Caco-2 (cell line): ENCODE measurements at regions not wholly inside any gene's neighbourhood (a gene's known extent, or its start where the extent isn't known, plus 50 kb on each side); places are given as distances from the start of the nearest gene placed in this dataset.

Source experiments
- BruUV-seq: library from RNA; stranded (reverse); fragments of 400-500 nt; replicated peaks from 2 replicates; lab custom pipeline; 2021; lab: Mats Ljungman, UMichigan
- CTCF ChIA-PET: fragments of 300-600 bp; sonication (Branson Sonifier 250); formaldehyde crosslinking; loops from one replicate; lab custom pipeline; 2022; ENCODE audit warnings: antibody characterized with exemption; lab: Charles Lee
- POLR2A ChIA-PET: fragments of 300-600 bp; sonication (Branson Sonifier 250); formaldehyde crosslinking; loops from one replicate; lab custom pipeline; 2022; ENCODE audit warnings: antibody characterized with exemption; lab: Charles Lee
- DNase-seq, 2 experiments: peaks; one replicate each; pipeline versions ENCODE4 v3.0.0 to v3.0.0-alpha.2; 2020 to 2022
- H3K27me3 ChIP-seq: replicated peaks from 2 replicates; pipeline ENCODE4 v1.6.0; 2011; ENCODE audit warnings: low read length; ENCODE audit not compliant: control insufficient read depth, insufficient read depth
- H3K36me3 ChIP-seq: 2 replicates; pipeline ENCODE4 v1.5.1; 2011; ENCODE audit warnings: low read length; ENCODE audit not compliant: control insufficient read depth, insufficient read depth
- H3K4me1 ChIP-seq: fragments of 250-450 bp; sonication (Bioruptor Pico); 2 replicates; pipeline ENCODE4 v1.5.1; 2020; ENCODE audit warnings: mild to moderate bottlenecking
- H3K4me3 ChIP-seq: 2 replicates; pipeline ENCODE4 v1.5.1; 2011; ENCODE audit warnings: low read depth, mild to moderate bottlenecking, control low read depth, low read length
- H3K9me3 ChIP-seq: fragments of 250-450 bp; sonication (Bioruptor Pico); 2 replicates; pipeline ENCODE4 v1.5.1; 2020; ENCODE audit warnings: mild to moderate bottlenecking, moderate library complexity
- H3K27ac Mint-ChIP-seq: one replicate; pipeline ENCODE4 v1.8.0; 2022; ENCODE audit warnings: mixed read lengths; ENCODE audit not compliant: unreplicated experiment
- H3K27me3 Mint-ChIP-seq: one replicate; pipeline ENCODE4 v1.8.0; 2022; ENCODE audit warnings: mixed read lengths; ENCODE audit not compliant: insufficient read depth, unreplicated experiment
- H3K36me3 Mint-ChIP-seq: one replicate; pipeline ENCODE4 v1.8.0; 2022; ENCODE audit warnings: mild to moderate bottlenecking, mixed read lengths; ENCODE audit not compliant: insufficient read depth, unreplicated experiment
- H3K4me1 Mint-ChIP-seq: one replicate; pipeline ENCODE4 v1.8.0; 2022; ENCODE audit warnings: low read depth, mixed read lengths; ENCODE audit not compliant: unreplicated experiment
- H3K4me3 Mint-ChIP-seq: one replicate; pipeline ENCODE4 v1.8.0; 2022; ENCODE audit warnings: mild to moderate bottlenecking, moderate library complexity, mixed read lengths; ENCODE audit not compliant: unreplicated experiment
- H3K9me3 Mint-ChIP-seq: one replicate; pipeline ENCODE4 v1.8.0; 2022; ENCODE audit warnings: mixed read lengths; ENCODE audit not compliant: unreplicated experiment
- intact Hi-C: fragments of 100-400 bp; cut with micrococcal nuclease; formaldehyde crosslinking; loops from one replicate; pipeline ENCODE4 v1.10.0; 2022; ENCODE audit not compliant: unreplicated experiment
- TF ChIP-seq, protein P1 (sequence below), 2 experiments: fragments of 200-600 bp in 1 of 2; IDR thresholded peaks; 1 replicate in 1 of 2; 2 replicates in 1 of 2; pipeline versions ENCODE4 v1.5.1 to v1.8.0; 2011 to 2022; ENCODE audit warnings: antibody characterized with exemption in 1 of 2, control low read depth in 1 of 2, inconsistent platforms in 1 of 2, low read depth in 1 of 2, low read length in 1 of 2, mild to moderate bottlenecking in 1 of 2, moderate library complexity in 1 of 2; ENCODE audit not compliant: insufficient read depth in 1 of 2, severe bottlenecking in 1 of 2, unreplicated experiment in 1 of 2

DNA sequence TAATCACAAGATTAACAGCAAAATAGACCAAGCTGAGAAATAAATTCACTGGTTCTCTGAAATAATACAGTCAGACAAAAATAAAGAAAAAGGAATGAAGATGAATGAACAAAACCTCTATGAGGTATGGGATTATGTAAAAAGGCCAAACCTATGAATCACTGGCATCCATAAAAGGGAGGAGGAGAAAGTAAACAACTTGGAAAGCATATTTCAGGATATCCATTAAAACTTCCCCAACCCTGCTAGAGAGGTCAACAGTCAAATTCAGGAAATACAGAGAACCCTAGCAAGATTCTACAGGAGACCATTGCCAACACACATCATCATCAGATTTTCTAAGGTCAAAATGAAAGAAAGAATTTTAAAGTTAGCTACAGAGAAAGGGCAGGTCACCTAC, 649.7 kb upstream of the CBLB start:
- ChIA-PET POLR2A (no interaction called here), CTCF (no interaction called here)
- intact Hi-C loops, result no loop called here
- no peak overlapping the region for H3K4me3 Mint-ChIP-seq
- no peaks in the 10 kb centered on the region for H3K27me3 Mint-ChIP-seq
- Histone ChIP-seq H3K9me3 (no peaks in the 10 kb centered on the region), H3K27me3 (no peaks in the 10 kb centered on the region), H3K36me3 (no peaks in the 10 kb centered on the region), H3K4me1 (peaks cover 10% of the 10 kb centered on the region; the same call in 1 of the 2 replicates), H3K4me3 (no peak overlapping the region)
- H3K27ac Mint-ChIP-seq, result no peak overlapping the region
- TF ChIP-seq, protein P1, sequence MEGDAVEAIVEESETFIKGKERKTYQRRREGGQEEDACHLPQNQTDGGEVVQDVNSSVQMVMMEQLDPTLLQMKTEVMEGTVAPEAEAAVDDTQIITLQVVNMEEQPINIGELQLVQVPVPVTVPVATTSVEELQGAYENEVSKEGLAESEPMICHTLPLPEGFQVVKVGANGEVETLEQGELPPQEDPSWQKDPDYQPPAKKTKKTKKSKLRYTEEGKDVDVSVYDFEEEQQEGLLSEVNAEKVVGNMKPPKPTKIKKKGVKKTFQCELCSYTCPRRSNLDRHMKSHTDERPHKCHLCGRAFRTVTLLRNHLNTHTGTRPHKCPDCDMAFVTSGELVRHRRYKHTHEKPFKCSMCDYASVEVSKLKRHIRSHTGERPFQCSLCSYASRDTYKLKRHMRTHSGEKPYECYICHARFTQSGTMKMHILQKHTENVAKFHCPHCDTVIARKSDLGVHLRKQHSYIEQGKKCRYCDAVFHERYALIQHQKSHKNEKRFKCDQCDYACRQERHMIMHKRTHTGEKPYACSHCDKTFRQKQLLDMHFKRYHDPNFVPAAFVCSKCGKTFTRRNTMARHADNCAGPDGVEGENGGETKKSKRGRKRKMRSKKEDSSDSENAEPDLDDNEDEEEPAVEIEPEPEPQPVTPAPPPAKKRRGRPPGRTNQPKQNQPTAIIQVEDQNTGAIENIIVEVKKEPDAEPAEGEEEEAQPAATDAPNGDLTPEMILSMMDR (IDR thresholded peaks at IDR 0.05; ENCODE audit: insufficient read depth in 1 of 2, low read depth in 1 of 2, low read length in 1 of 2, severe bottlenecking in 1 of 2, unreplicated experiment in 1 of 2), result no peak
- no TSS peak for BruUV-seq
- no peaks in the 10 kb centered on the region for H3K9me3 Mint-ChIP-seq
- peaks cover 13% of the 10 kb centered on the region for H3K4me1 Mint-ChIP-seq
- no peaks in the 10 kb centered on the region for H3K36me3 Mint-ChIP-seq
- no peak for DNase-seq

DNA sequence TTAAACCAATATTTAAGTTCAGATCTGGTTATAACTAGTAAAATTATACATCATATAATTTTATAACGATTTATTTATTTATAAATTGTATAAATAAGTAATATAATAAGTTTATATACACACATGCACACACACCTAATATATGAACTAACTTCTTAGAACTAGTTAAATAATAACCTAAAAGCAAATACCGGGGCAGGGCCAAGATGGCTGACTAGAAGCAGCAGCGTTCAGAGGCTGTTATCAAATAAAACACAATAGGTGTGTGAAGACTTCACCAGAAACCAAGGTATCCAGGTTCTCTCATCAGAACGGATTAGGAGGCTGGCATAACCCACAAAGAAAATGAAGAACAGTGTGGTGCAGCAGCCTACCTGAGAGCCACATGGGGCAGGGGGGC, 653.6 kb upstream of the CBLB start:
- peak in 1 of 2 experiments; percentile 4 for DNase-seq
- H3K27me3 ChIP-seq, result no peaks in the 10 kb centered on the region
- Mint-ChIP-seq H3K36me3 (no peaks in the 10 kb centered on the region), H3K9me3 (peaks cover 6% of the 10 kb centered on the region), H3K4me1 (peaks cover 13% of the 10 kb centered on the region), H3K4me3 (no peak overlapping the region), H3K27me3 (peaks cover 5% of the 10 kb centered on the region), H3K27ac (no peak overlapping the region)
- no peak overlapping the region for H3K4me3 ChIP-seq
- BruUV-seq, result no TSS peak
- no peaks in the 10 kb centered on the region for H3K9me3 ChIP-seq
- H3K36me3 ChIP-seq, result no peaks in the 10 kb centered on the region
- intact Hi-C loops, result no loop called here
- peaks cover 10% of the 10 kb centered on the region; the same call in 1 of the 2 replicates for H3K4me1 ChIP-seq
- POLR2A ChIA-PET, result no interaction called here
- TF ChIP-seq, protein P1 (IDR thresholded peaks at IDR 0.05; ENCODE audit: insufficient read depth in 1 of 2, low read depth in 1 of 2, low read length in 1 of 2, severe bottlenecking in 1 of 2, unreplicated experiment in 1 of 2), result no peak
- CTCF ChIA-PET, result no interaction called here

GRCh38 chr3:106528932-106529331, 660.1 kb upstream of the CBLB start:
- TF ChIP-seq, protein P1 (IDR thresholded peaks at IDR 0.05; ENCODE audit: insufficient read depth in 1 of 2, low read depth in 1 of 2, low read length in 1 of 2, severe bottlenecking in 1 of 2, unreplicated experiment in 1 of 2), result no peak
- Mint-ChIP-seq H3K27ac (no peak overlapping the region), H3K27me3 (peaks cover 5% of the 10 kb centered on the region), H3K4me3 (no peak overlapping the region), H3K4me1 (no peaks in the 10 kb centered on the region), H3K9me3 (peaks cover 8% of the 10 kb centered on the region), H3K36me3 (no peaks in the 10 kb centered on the region)
- DNase-seq, result no peak
- BruUV-seq, result no TSS peak
- H3K4me1 ChIP-seq, result no peaks in the 10 kb centered on the region
- ChIA-PET CTCF (no interaction called here), POLR2A (no interaction called here)
- no peaks in the 10 kb centered on the region for H3K9me3 ChIP-seq
- intact Hi-C loops, result no loop called here
- H3K27me3 ChIP-seq, result no peaks in the 10 kb centered on the region
- H3K36me3 ChIP-seq, result no peaks in the 10 kb centered on the region
- no peak overlapping the region for H3K4me3 ChIP-seq
